HG02870 (cell line): ENCODE measurements at regions not wholly inside any gene's neighbourhood (a gene's known extent, or its start where the extent isn't known, plus 50 kb on each side); places are given as distances from the start of the nearest gene placed in this dataset.

Experiments
- ATAC-seq: cut with Tn5 transposase; IDR thresholded peaks from one replicate; pipeline ENCODE4 v1.9.1; 2021; ENCODE audit warnings: mild to moderate bottlenecking, moderate library complexity; ENCODE audit not compliant: unreplicated experiment

DNA sequence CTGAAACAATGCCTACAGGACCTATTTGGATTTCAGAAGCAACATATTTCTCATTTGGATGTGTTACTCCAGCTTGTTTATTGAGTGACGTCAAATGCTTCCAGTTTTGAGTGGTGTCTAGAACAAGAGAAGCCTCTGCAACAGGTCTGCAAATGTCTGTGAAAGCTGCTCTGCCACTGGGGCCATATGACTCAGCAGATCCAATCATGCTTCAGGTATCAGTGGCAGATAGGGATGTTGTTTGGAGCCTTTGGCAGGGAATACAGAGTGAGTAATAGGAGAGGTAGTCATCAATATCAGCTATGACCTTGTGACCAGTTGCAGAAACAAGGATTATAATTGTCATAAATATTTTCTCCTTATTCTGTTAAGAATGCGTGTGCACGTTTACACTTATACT is 141.1 kb upstream of the ZXDA start:
- ATAC-seq: no peak

DNA sequence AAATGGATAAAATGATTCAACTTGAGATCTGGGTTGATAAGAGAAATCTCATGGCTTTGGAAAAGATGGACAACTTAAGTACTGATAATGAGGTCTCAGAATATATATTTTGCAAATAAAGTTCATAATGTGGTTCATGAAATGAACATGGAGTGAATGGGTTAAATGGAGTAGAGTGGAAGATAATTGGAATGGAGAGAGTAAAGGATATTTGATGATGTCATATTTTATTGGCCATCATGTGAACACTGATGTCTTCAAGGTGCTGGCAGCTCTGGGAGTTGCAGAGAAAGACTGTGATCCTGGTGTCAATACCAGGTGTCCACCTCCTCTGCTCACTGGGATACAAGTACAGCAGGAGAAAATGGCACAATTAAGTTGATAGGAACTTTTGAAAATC is 133.9 kb upstream of the ZXDA start:
- ATAC-seq: no peak

DNA sequence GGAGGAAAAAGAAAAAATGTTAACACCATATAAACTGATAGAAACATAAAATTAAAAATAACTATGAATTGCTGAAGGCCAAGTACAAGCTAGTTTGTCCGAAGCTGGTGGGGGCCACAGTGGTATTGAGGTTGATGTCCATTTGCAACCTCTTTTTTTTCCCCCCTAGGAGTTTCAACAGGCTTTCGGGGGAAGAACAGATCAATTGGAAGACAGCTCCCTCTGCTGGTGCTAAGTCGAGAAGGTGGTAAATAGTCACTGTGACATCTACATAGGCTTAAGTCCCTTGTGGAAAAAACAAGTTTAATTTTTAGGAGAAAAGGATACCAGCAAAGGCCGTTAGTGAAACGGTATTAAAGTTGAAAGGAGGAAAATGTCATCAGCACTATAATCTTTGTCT is 115.7 kb upstream of the ZXDA start:
- peak; percentile 69 for ATAC-seq

DNA sequence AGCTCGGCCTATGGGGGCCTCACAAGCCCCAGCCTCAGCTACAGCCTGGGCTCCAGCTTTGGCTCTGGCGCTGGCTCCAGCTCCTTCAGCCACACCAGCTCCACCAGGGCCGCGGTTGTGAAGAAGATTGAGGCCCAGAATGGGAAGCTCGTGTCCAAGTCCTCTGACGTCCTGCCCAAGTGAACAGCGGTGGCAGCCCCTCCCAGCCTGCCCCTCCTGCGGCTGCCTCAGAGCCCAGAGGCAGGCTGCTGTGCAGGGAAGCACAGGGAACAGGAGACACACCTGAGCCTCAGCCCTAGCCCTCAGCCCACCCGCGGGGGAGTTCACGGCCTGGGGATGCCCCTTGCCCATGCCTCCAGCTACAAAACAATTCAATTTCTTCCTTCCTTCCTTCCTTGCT is 75.7 kb upstream of the ZXDA start:
- no peak for ATAC-seq

DNA sequence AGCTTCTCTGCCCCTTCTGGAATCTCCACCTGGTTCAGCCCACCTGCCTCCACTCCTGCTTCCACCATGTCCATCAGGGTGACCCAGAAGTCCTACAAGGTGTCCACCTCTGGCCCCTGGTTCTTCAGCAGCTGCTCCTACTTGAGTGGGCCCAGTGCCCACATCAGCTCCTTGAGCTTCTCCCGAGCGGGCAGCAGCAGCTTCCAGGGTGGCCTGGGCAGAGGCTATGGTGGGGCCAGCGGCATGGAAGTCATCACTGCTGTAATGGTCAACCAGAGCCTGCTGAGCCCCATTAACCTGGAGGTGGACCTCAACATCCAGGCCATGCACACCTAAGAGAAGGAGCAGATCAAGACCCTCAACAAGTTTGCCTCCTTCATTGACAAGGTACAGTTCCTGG is 74.4 kb upstream of the ZXDA start:
- no peak for ATAC-seq

DNA sequence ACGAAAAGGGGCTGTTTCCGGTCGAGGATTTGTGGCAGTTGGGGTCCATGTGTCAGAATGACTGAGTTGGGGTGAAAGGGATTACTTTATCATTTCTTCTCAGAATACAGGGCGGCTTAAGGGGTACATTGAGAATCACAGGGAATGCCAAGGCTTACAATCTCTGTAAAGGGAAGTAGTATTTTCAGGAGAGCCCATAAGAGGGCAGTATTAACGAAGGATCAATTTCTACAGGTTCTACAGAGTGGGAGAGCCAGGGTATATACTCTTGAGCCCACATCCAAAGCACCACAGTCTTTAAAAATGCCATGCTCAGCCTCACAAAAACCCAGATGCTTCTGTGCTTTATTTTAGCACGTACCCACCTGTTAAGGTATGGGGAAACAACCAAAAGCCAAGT is 67.7 kb upstream of the ZXDA start:
- ATAC-seq: no peak

DNA sequence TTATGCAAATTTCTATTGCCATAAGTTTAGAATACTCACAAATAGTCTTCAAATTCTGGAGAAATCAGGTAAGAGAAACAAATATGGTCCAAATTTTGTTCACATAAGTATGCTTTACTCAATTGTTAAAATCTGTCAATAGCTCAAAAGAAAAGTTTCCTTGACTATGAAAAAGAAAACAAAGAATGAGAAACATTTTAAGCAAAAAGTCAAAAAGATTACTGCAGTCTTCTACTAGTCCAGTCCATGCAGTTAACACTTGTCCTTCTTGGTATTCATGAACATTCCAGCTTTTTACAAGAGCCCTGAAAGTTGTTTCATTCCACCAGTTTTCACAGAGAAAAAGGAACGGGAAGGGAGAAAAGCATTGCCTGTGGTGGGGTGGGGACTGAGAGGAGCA is 54.7 kb upstream of the ZXDA start:
- no peak for ATAC-seq
